ENCODE measurements at regions not wholly inside any gene's neighbourhood (a gene's known extent, or its start where the extent isn't known, plus 50 kb on each side); places are given as distances from the start of the nearest gene placed in this dataset.

GRCh38 chr12:89889062-89889461 lies 180.4 kb upstream of the ATP2B1 start:
- TF ChIP-seq CTCF (IDR thresholded peaks at IDR 0.05; ENCODE audit: unreplicated experiment) = no peak
- Mint-ChIP-seq H3K4me1 (peaks cover 26% of the 10 kb centered on the region), H3K27ac (no peak overlapping the region), H3K4me3 (no peak overlapping the region), H3K27me3 (ENCODE audit: low read depth) (no peaks in the 10 kb centered on the region), H3K36me3 (peaks cover 4% of the 10 kb centered on the region), H3K9me3 (peaks cover 8% of the 10 kb centered on the region)
- no peak for DNase-seq (ENCODE audit: low spot score in 2 of 2, unreplicated experiment in 2 of 2)

GRCh38 chr12:89884952-89885351 lies 176.3 kb upstream of the ATP2B1 start:
- H3K4me3 Mint-ChIP-seq = no peak overlapping the region
- DNase-seq (ENCODE audit: low spot score in 2 of 2, unreplicated experiment in 2 of 2) = no peak

GRCh38 chr12:89884416-89884898 lies 175.8 kb upstream of the ATP2B1 start:
- no peaks in the 10 kb centered on the region for H3K27me3 Mint-ChIP-seq (ENCODE audit: low read depth)
- no peak for DNase-seq (ENCODE audit: low spot score in 2 of 2, unreplicated experiment in 2 of 2)
- TF ChIP-seq CTCF (IDR thresholded peaks at IDR 0.05; ENCODE audit: unreplicated experiment) = no peak
- peaks cover 44% of the 10 kb centered on the region for H3K4me1 Mint-ChIP-seq
- peak overlapping the region; percentile 70 for H3K27ac Mint-ChIP-seq
- H3K4me3 Mint-ChIP-seq = no peak overlapping the region
- H3K9me3 Mint-ChIP-seq = no peaks in the 10 kb centered on the region
- H3K36me3 Mint-ChIP-seq = no peaks in the 10 kb centered on the region

More at GRCh38 chr12:89884952-89885351, 176.3 kb upstream of the ATP2B1 start:
- Mint-ChIP-seq H3K9me3 (no peaks in the 10 kb centered on the region), H3K4me1 (peaks cover 44% of the 10 kb centered on the region), H3K27ac (no peak overlapping the region), H3K27me3 (ENCODE audit: low read depth) (no peaks in the 10 kb centered on the region), H3K36me3 (no peaks in the 10 kb centered on the region)
- TF ChIP-seq CTCF (IDR thresholded peaks at IDR 0.05; ENCODE audit: unreplicated experiment) = no peak

GRCh38 chr12:89883630-89884389 lies 175.2 kb upstream of the ATP2B1 start:
- H3K4me3 Mint-ChIP-seq = no peak overlapping the region
- no peak for TF ChIP-seq CTCF (IDR thresholded peaks at IDR 0.05; ENCODE audit: unreplicated experiment)
- peak overlapping the region; percentile 70 for H3K27ac Mint-ChIP-seq
- peaks cover 47% of the 10 kb centered on the region for H3K4me1 Mint-ChIP-seq
- no peak for DNase-seq (ENCODE audit: low spot score in 2 of 2, unreplicated experiment in 2 of 2)
- H3K27me3 Mint-ChIP-seq (ENCODE audit: low read depth) = no peaks in the 10 kb centered on the region
- no peaks in the 10 kb centered on the region for H3K36me3 Mint-ChIP-seq
- H3K9me3 Mint-ChIP-seq = no peaks in the 10 kb centered on the region

GRCh38 chr12:89882792-89883191 lies 174.2 kb upstream of the ATP2B1 start:
- H3K27me3 Mint-ChIP-seq (ENCODE audit: low read depth) = no peaks in the 10 kb centered on the region
- no peak for DNase-seq (ENCODE audit: low spot score in 2 of 2, unreplicated experiment in 2 of 2)
- H3K9me3 Mint-ChIP-seq = no peaks in the 10 kb centered on the region
- H3K4me1 Mint-ChIP-seq = peaks cover 53% of the 10 kb centered on the region
- H3K4me3 Mint-ChIP-seq = no peak overlapping the region
- no peak for TF ChIP-seq CTCF (IDR thresholded peaks at IDR 0.05; ENCODE audit: unreplicated experiment)
- H3K27ac Mint-ChIP-seq = no peak overlapping the region
- H3K36me3 Mint-ChIP-seq = no peaks in the 10 kb centered on the region

All from mesothelial cell of epicardium (in vitro differentiated cells).